HEK293T (cell line): ENCODE measurements at regions not wholly inside any gene's neighbourhood (a gene's known extent, or its start where the extent isn't known, plus 50 kb on each side); places are given as distances from the start of the nearest gene placed in this dataset.

Experiments
- FOXA1 ChIP-seq: fragments of 450-650 bp; IDR thresholded peaks from 2 replicates; pipeline ENCODE4 v1.6.1; 2016; ENCODE audit warnings: mild to moderate bottlenecking
- FOXM1 ChIP-seq: fragments of 450-650 bp; IDR thresholded peaks from 2 replicates; pipeline ENCODE4 v1.6.1; 2017; ENCODE audit warnings: mild to moderate bottlenecking, borderline replicate concordance
- ZNF384 ChIP-seq: fragments of 450-650 bp; IDR thresholded peaks from 2 replicates; pipeline ENCODE4 v1.6.1; 2016

DNA sequence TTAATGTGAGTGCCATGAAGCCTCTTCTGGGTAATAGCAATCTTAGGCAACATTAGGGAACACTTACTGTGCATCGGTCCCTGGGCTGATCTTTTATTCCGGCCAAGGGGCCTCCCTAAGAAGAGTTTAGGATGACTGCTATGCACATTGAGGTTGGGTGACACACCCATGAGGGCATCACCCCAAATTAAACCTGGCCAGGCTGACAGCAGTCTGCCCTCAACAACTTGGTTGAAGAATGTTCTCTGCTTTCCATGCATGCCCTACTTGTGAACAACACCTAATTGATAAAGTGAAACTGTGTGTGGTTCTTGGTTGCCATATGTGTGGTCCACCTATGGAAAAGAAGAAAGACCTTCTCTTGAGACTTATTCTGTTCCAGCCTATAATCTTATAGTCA, 1098.0 kb downstream of the BCL11B start:
- TF ChIP-seq FOXA1, result no peak
- TF ChIP-seq ZNF384, result no peak
- TF ChIP-seq FOXM1, result no peak
